ENCODE measurements at regions not wholly inside any gene's neighbourhood (a gene's known extent, or its start where the extent isn't known, plus 50 kb on each side); places are given as distances from the start of the nearest gene placed in this dataset.

GRCh38 chr14:53520078-53520928, 367.2 kb upstream of the DDHD1 start:
- DNase-seq (ENCODE audit: low read depth, low spot score) = no peak

GRCh38 chr14:53519137-53519536, 366.0 kb upstream of the DDHD1 start:
- DNase-seq (ENCODE audit: low read depth, low spot score) = no peak

GRCh38 chr14:53517270-53517960, 364.3 kb upstream of the DDHD1 start:
- no peak for DNase-seq (ENCODE audit: low read depth, low spot score)

- DNase-seq (ENCODE audit: low read depth, low spot score) = no peak
These were observed 363.2 kb upstream of the DDHD1 start for GRCh38 chr14:53516261-53516774.

- DNase-seq (ENCODE audit: low read depth, low spot score) = no peak
These were observed 362.2 kb upstream of the DDHD1 start for GRCh38 chr14:53515276-53515675.

- no peak for DNase-seq (ENCODE audit: low read depth, low spot score)
These were observed 361.1 kb upstream of the DDHD1 start for GRCh38 chr14:53514197-53514596.

GRCh38 chr14:53510281-53510912, 357.3 kb upstream of the DDHD1 start:
- no peak for DNase-seq (ENCODE audit: low read depth, low spot score)

- DNase-seq (ENCODE audit: low read depth, low spot score) = no peak
These were observed 356.4 kb upstream of the DDHD1 start for GRCh38 chr14:53509276-53510244.

GRCh38 chr14:53501361-53502211, 348.5 kb upstream of the DDHD1 start:
- no peak for DNase-seq (ENCODE audit: low read depth, low spot score)

- DNase-seq (ENCODE audit: low read depth, low spot score) = no peak
These were observed 347.1 kb upstream of the DDHD1 start for GRCh38 chr14:53500191-53500590.

GRCh38 chr14:53496668-53497067, 343.5 kb upstream of the DDHD1 start:
- DNase-seq (ENCODE audit: low read depth, low spot score) = no peak

- DNase-seq (ENCODE audit: low read depth, low spot score) = no peak
These were observed 342.8 kb upstream of the DDHD1 start for GRCh38 chr14:53495846-53496343.

GRCh38 chr14:53494587-53494986, 341.5 kb upstream of the DDHD1 start:
- DNase-seq (ENCODE audit: low read depth, low spot score) = no peak

GRCh38 chr14:53493860-53494259, 340.7 kb upstream of the DDHD1 start:
- no peak for DNase-seq (ENCODE audit: low read depth, low spot score)

GRCh38 chr14:53493320-53493719, 340.2 kb upstream of the DDHD1 start:
- no peak for DNase-seq (ENCODE audit: low read depth, low spot score)

- no peak for DNase-seq (ENCODE audit: low read depth, low spot score)
These were observed 338.8 kb upstream of the DDHD1 start for GRCh38 chr14:53491884-53492277.

GRCh38 chr14:53491256-53491883, 338.2 kb upstream of the DDHD1 start:
- DNase-seq (ENCODE audit: low read depth, low spot score) = no peak

GRCh38 chr14:53478174-53478573, 325.1 kb upstream of the DDHD1 start:
- no peak for DNase-seq (ENCODE audit: low read depth, low spot score)

- no peak for DNase-seq (ENCODE audit: low read depth, low spot score)
These were observed 320.4 kb upstream of the DDHD1 start for GRCh38 chr14:53473480-53473879.

GRCh38 chr14:53472306-53472705, 319.2 kb upstream of the DDHD1 start:
- no peak for DNase-seq (ENCODE audit: low read depth, low spot score)
